Liver (tissue), 8 donors: ENCODE measurements at regions not wholly inside any gene's neighbourhood (a gene's known extent, or its start where the extent isn't known, plus 50 kb on each side); places are given as distances from the start of the nearest gene placed in this dataset.

Source experiments
- DNase-seq: peaks from one replicate; pipeline ENCODE4 v3.0.0-alpha.2; 2017; ENCODE audit warnings: low spot score
- H3K27ac ChIP-seq, 2 donors: one replicate each; pipeline ENCODE4 v1.7.0; 2013; ENCODE audit warnings: inconsistent platforms in 2 of 2, low read length in 2 of 2, control low read depth in 1 of 2, low read depth in 1 of 2, mild to moderate bottlenecking in 1 of 2
- H3K27me3 ChIP-seq, 4 donors: one replicate each; pipeline versions ENCODE4 v1.6.1 to v1.7.0; 2013; ENCODE audit warnings: low read length in 3 of 4, inconsistent platforms in 1 of 4, mild to moderate bottlenecking in 1 of 4, moderate library complexity in 1 of 4; ENCODE audit not compliant: control insufficient read depth in 4 of 4, insufficient read depth in 4 of 4
- H3K36me3 ChIP-seq, 4 donors: one replicate each; pipeline versions ENCODE4 v1.6.1 to v1.7.0; 2013; ENCODE audit warnings: low read length in 3 of 4, mild to moderate bottlenecking in 3 of 4, low read depth in 1 of 4, moderate library complexity in 1 of 4; ENCODE audit not compliant: control insufficient read depth in 4 of 4, insufficient read depth in 3 of 4
- H3K4me1 ChIP-seq, 4 donors: one replicate each; pipeline versions ENCODE4 v1.6.1 to v1.7.0; 2013; ENCODE audit warnings: low read length in 3 of 4, mild to moderate bottlenecking in 3 of 4, moderate library complexity in 1 of 4; ENCODE audit not compliant: control insufficient read depth in 4 of 4, insufficient read depth in 4 of 4
- H3K4me3 ChIP-seq, 3 donors: one replicate each; pipeline versions ENCODE4 v1.6.1 to v1.7.0; 2013; ENCODE audit warnings: low read length in 3 of 3, control low read depth in 1 of 3, low read depth in 1 of 3, mild to moderate bottlenecking in 1 of 3
- H3K9ac ChIP-seq, 2 donors: one replicate each; pipeline ENCODE4 v1.7.0; 2013; ENCODE audit warnings: low read length in 2 of 2, mild to moderate bottlenecking in 2 of 2, moderate library complexity in 2 of 2, control low read depth in 1 of 2, low read depth in 1 of 2
- H3K9me3 ChIP-seq, 4 donors: one replicate each; pipeline versions ENCODE4 v1.6.1 to v1.7.0; 2013; ENCODE audit warnings: low read length in 3 of 4; ENCODE audit not compliant: control insufficient read depth in 4 of 4
- FOXA1 ChIP-seq: IDR thresholded peaks from 2 replicates; pipeline ENCODE4 v1.6.1; 2016; ENCODE audit warnings: antibody characterized with exemption
- FOXA2 ChIP-seq: IDR thresholded peaks from 2 replicates; pipeline ENCODE4 v1.6.1; 2016; ENCODE audit warnings: antibody characterized with exemption
- GABPA ChIP-seq, 2 donors: IDR thresholded peaks in 1 of 2; conservative IDR thresholded peaks in 1 of 2; 2 replicates each; pipeline ENCODE4 v1.6.1; 2016; ENCODE audit warnings: antibody characterized with exemption in 2 of 2, mild to moderate bottlenecking in 1 of 2, moderate library complexity in 1 of 2
- HNF4A ChIP-seq, 2 donors: conservative IDR thresholded peaks; 2 replicates each; pipeline ENCODE4 v1.6.1; 2016; ENCODE audit warnings: antibody characterized with exemption in 2 of 2, mild to moderate bottlenecking in 2 of 2
- HNF4G ChIP-seq: IDR thresholded peaks from 2 replicates; pipeline ENCODE4 v1.6.1; 2016; ENCODE audit warnings: antibody characterized with exemption
- RXRA ChIP-seq, 2 donors: IDR thresholded peaks; 2 replicates each; pipeline ENCODE4 v1.6.1; 2017 to 2018; ENCODE audit warnings: antibody characterized with exemption in 2 of 2, mild to moderate bottlenecking in 1 of 2
- TAF1 ChIP-seq: conservative IDR thresholded peaks from 2 replicates; pipeline ENCODE4 v1.6.1; 2016; ENCODE audit warnings: antibody characterized with exemption, mild to moderate bottlenecking
- WGBS: extraction: QIAGEN DNeasy Blood & Tissue Kit; methylation state at CpG from one replicate; pipeline ENCODE4 v1.1.7; 2013; 5-methylcytosine and 5-hydroxymethylcytosine counted together
- TF ChIP-seq, protein P1 (sequence below): IDR thresholded peaks from 2 replicates; pipeline ENCODE4 v1.6.1; 2016; ENCODE audit warnings: antibody characterized with exemption
- TF ChIP-seq, protein P2 (sequence below): fragments of 150-350 bp; IDR thresholded peaks from 2 replicates; pipeline ENCODE4 v1.5.1; 2017; ENCODE audit warnings: improper control_type of control experiment, low read depth, low read length; ENCODE audit not compliant: missing input control
- TF ChIP-seq, protein P3 (sequence below): IDR thresholded peaks from 2 replicates; pipeline ENCODE4 v1.6.1; 2016; ENCODE audit warnings: antibody characterized with exemption
- TF ChIP-seq, protein P4 (sequence below): IDR thresholded peaks from 2 replicates; pipeline ENCODE4 v1.6.1; 2016; ENCODE audit warnings: antibody characterized with exemption, mild to moderate bottlenecking
- donor health status: healthy.
- donor health status: healthy.
- donor health status: healthy.
- donor health status: healthy.
- donor health status: healthy.

DNA sequence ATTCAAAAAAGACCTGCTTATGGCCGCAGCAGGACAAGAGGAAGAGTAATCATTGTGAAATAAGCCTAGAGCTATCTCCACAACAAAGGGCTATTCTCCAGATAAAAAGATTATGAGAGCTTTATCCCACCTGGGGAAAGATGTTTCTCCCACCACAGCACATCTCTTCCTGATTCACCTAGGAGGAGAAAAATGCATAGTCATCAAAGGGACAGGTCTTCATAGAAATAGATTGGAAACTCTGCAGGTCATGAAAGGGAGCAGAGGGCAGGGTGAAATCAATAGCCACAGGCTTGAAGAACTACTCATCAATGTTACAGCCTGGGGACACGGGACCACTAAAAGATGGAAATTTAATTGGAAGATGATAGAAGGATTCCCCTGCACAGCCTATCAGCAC lies 453.8 kb upstream of the TMEM132C start:
- peaks cover 0 to 5% (median 0%) of the 10 kb centered on the region in 4 donors for H3K27me3 ChIP-seq
- H3K4me1 ChIP-seq = no peaks in the 10 kb centered on the region
- H3K9ac ChIP-seq = no peak overlapping the region
- peaks cover 0 to 2% (median 0%) of the 10 kb centered on the region in 4 donors for H3K9me3 ChIP-seq
- WGBS = 48% methylated on average over 2 of the region's 2 CpGs
- no peaks in the 10 kb centered on the region for H3K36me3 ChIP-seq
- no peak overlapping the region for H3K4me3 ChIP-seq
- DNase-seq = no peak
- TF ChIP-seq TAF1 = no peak
- TF ChIP-seq, protein P1, sequence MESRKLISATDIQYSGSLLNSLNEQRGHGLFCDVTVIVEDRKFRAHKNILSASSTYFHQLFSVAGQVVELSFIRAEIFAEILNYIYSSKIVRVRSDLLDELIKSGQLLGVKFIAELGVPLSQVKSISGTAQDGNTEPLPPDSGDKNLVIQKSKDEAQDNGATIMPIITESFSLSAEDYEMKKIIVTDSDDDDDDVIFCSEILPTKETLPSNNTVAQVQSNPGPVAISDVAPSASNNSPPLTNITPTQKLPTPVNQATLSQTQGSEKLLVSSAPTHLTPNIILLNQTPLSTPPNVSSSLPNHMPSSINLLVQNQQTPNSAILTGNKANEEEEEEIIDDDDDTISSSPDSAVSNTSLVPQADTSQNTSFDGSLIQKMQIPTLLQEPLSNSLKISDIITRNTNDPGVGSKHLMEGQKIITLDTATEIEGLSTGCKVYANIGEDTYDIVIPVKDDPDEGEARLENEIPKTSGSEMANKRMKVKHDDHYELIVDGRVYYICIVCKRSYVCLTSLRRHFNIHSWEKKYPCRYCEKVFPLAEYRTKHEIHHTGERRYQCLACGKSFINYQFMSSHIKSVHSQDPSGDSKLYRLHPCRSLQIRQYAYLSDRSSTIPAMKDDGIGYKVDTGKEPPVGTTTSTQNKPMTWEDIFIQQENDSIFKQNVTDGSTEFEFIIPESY = no peak
- no peak overlapping the region for H3K27ac ChIP-seq

DNA sequence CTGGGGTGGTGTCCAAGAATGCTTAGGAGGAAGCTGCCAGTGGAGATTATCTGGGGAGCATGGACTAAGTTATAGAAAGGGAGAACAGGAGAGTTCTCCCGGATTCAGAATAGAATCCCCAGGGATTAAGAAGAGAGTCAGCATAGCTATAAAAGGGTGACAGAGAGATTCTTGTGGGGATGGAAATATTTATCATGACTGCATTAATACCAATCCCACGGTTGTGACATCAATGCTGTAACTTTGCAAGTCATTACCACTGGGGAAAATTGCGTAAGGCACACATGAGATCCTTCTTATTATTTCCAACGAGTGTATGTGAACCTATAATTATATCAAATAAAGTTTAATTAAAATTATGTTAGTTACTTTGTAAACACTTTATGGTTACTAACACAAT lies 447.9 kb upstream of the TMEM132C start:
- H3K9me3 ChIP-seq = peaks cover 0 to 2% (median 0%) of the 10 kb centered on the region in 4 donors
- no peaks in the 10 kb centered on the region for H3K27me3 ChIP-seq
- no peak for DNase-seq
- TF ChIP-seq FOXA1 = no peak
- TF ChIP-seq, protein P2, sequence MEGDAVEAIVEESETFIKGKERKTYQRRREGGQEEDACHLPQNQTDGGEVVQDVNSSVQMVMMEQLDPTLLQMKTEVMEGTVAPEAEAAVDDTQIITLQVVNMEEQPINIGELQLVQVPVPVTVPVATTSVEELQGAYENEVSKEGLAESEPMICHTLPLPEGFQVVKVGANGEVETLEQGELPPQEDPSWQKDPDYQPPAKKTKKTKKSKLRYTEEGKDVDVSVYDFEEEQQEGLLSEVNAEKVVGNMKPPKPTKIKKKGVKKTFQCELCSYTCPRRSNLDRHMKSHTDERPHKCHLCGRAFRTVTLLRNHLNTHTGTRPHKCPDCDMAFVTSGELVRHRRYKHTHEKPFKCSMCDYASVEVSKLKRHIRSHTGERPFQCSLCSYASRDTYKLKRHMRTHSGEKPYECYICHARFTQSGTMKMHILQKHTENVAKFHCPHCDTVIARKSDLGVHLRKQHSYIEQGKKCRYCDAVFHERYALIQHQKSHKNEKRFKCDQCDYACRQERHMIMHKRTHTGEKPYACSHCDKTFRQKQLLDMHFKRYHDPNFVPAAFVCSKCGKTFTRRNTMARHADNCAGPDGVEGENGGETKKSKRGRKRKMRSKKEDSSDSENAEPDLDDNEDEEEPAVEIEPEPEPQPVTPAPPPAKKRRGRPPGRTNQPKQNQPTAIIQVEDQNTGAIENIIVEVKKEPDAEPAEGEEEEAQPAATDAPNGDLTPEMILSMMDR = no peak
- TF ChIP-seq, protein P3, sequence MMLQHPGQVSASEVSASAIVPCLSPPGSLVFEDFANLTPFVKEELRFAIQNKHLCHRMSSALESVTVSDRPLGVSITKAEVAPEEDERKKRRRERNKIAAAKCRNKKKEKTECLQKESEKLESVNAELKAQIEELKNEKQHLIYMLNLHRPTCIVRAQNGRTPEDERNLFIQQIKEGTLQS = no peak
- 76% methylated on average over 4 of the region's 4 CpGs for WGBS
- H3K27ac ChIP-seq = no peak overlapping the region
- no peaks in the 10 kb centered on the region for H3K36me3 ChIP-seq
- H3K9ac ChIP-seq = no peak overlapping the region
- H3K4me1 ChIP-seq = no peaks in the 10 kb centered on the region
- no peak overlapping the region for H3K4me3 ChIP-seq

DNA sequence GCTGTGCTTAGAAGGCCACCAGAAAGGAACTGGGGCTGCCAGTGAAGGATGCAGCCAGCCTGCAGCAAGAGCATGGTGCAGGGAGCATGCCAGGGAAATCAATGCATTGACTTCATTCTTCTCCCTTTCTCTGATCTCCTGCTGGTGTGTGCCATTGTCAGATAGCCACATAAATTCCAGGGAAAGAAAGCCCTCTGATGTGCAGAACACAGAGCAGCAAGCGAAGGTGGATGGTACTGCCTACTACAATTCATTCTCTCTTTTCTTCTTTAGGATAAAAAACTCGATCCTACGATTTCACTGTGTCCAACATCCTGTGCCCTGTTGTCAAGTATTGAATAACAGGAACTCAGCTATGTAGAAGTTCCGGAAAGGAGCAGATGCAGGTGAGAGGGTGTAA lies 446.7 kb upstream of the TMEM132C start:
- no peaks in the 10 kb centered on the region for H3K36me3 ChIP-seq
- TF ChIP-seq, protein P4, sequence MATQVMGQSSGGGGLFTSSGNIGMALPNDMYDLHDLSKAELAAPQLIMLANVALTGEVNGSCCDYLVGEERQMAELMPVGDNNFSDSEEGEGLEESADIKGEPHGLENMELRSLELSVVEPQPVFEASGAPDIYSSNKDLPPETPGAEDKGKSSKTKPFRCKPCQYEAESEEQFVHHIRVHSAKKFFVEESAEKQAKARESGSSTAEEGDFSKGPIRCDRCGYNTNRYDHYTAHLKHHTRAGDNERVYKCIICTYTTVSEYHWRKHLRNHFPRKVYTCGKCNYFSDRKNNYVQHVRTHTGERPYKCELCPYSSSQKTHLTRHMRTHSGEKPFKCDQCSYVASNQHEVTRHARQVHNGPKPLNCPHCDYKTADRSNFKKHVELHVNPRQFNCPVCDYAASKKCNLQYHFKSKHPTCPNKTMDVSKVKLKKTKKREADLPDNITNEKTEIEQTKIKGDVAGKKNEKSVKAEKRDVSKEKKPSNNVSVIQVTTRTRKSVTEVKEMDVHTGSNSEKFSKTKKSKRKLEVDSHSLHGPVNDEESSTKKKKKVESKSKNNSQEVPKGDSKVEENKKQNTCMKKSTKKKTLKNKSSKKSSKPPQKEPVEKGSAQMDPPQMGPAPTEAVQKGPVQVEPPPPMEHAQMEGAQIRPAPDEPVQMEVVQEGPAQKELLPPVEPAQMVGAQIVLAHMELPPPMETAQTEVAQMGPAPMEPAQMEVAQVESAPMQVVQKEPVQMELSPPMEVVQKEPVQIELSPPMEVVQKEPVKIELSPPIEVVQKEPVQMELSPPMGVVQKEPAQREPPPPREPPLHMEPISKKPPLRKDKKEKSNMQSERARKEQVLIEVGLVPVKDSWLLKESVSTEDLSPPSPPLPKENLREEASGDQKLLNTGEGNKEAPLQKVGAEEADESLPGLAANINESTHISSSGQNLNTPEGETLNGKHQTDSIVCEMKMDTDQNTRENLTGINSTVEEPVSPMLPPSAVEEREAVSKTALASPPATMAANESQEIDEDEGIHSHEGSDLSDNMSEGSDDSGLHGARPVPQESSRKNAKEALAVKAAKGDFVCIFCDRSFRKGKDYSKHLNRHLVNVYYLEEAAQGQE = no peak
- TF ChIP-seq FOXA2 = no peak
- no peak for TF ChIP-seq RXRA (IDR thresholded peaks at IDR 0.05)
- TF ChIP-seq GABPA (IDR thresholded peaks at IDR 0.05 in 1 of 2, conservative IDR thresholded peaks at IDR 0.05 in 1 of 2) = no peak
- TF ChIP-seq HNF4G = no peak
- TF ChIP-seq, protein P3 = no peak
- no peak for TF ChIP-seq HNF4A (conservative IDR thresholded peaks at IDR 0.05)
- TF ChIP-seq, protein P1 = no peak
- no peak overlapping the region for H3K4me3 ChIP-seq
- no peaks in the 10 kb centered on the region for H3K4me1 ChIP-seq
- no peak overlapping the region for H3K27ac ChIP-seq
- no peak for DNase-seq
- H3K27me3 ChIP-seq = no peaks in the 10 kb centered on the region
- H3K9ac ChIP-seq = no peak overlapping the region
- H3K9me3 ChIP-seq = peaks cover 0 to 2% (median 0%) of the 10 kb centered on the region in 4 donors
- 65% methylated on average over 4 of the region's 4 CpGs for WGBS
